Neural cell (in vitro differentiated cells): ENCODE measurements at regions not wholly inside any gene's neighbourhood (a gene's known extent, or its start where the extent isn't known, plus 50 kb on each side); places are given as distances from the start of the nearest gene placed in this dataset.

Experiments used
- H2AFZ ChIP-seq: fragments of 200-600, 300-800 bp; sonication (generic), shearing (Covaris generic); 2 replicates; pipeline ENCODE4 v1.6.0; 2014; ENCODE audit warnings: low read depth, mild to moderate bottlenecking, antibody characterized with exemption, low read length, moderate library complexity
- H3F3A ChIP-seq: fragments of 200-600 bp; shearing (Covaris generic); 2 replicates; pipeline ENCODE4 v1.6.1; 2016; ENCODE audit warnings: mild to moderate bottlenecking, moderate library complexity, mixed read lengths, antibody characterized with exemption, low read length; ENCODE audit not compliant: insufficient read depth, poor library complexity, severe bottlenecking
- H3K27ac ChIP-seq: fragments of 200-600, 300-800 bp; sonication (generic), shearing (Covaris generic); 2 replicates; pipeline ENCODE4 v1.5.1; 2014; ENCODE audit warnings: mild to moderate bottlenecking, low read length, moderate library complexity
- H3K27me3 ChIP-seq: fragments of 300-800, 200-600 bp; sonication (generic), shearing (Covaris generic); 2 replicates; pipeline ENCODE4 v1.6.0; 2014; ENCODE audit warnings: mild to moderate bottlenecking, low read depth, low read length, moderate library complexity; ENCODE audit not compliant: insufficient read depth
- H3K36me3 ChIP-seq: fragments of 300-800, 200-600 bp; sonication (generic), shearing (Covaris generic); 2 replicates; pipeline ENCODE4 v1.5.1; 2014; ENCODE audit warnings: mild to moderate bottlenecking, antibody characterized with exemption, low read length, moderate library complexity; ENCODE audit not compliant: insufficient read depth
- H3K4me2 ChIP-seq: fragments of 300-800, 200-600 bp; sonication (generic), shearing (Covaris generic); 2 replicates; pipeline ENCODE4 v1.6.0; 2014; ENCODE audit warnings: mild to moderate bottlenecking, low read length
- H3K4me3 ChIP-seq: fragments of 300-800, 200-600 bp; sonication (generic), shearing (Covaris generic); 2 replicates; pipeline ENCODE4 v1.5.1; 2014; ENCODE audit warnings: mild to moderate bottlenecking, low read length, moderate library complexity
- H3K79me2 ChIP-seq: fragments of 200-600 bp; shearing (Covaris generic); replicated peaks from 2 replicates; pipeline ENCODE4 v1.6.0; 2014; ENCODE audit warnings: mild to moderate bottlenecking, low read length, moderate library complexity; ENCODE audit not compliant: insufficient read depth
- H3K9ac ChIP-seq: fragments of 300-800, 200-600 bp; sonication (generic), shearing (Covaris generic); 2 replicates; pipeline ENCODE4 v1.6.1; 2016; ENCODE audit warnings: mild to moderate bottlenecking, low read length, mixed read lengths
- H3K9me2 ChIP-seq: fragments of 200-600 bp; shearing (Covaris generic); 2 replicates; pipeline ENCODE4 v1.6.1; 2016; ENCODE audit warnings: mild to moderate bottlenecking, low read length, mixed read lengths; ENCODE audit not compliant: insufficient read depth
- H3K9me3 ChIP-seq: fragments of 200-600, 300-800 bp; sonication (generic), shearing (Covaris generic); 2 replicates; pipeline ENCODE4 v1.6.1; 2016; ENCODE audit warnings: mild to moderate bottlenecking, mixed run types, low read length, moderate library complexity, mixed read lengths
- H4K20me1 ChIP-seq: fragments of 200-600 bp; shearing (Covaris generic); 2 replicates; pipeline ENCODE4 v1.6.1; 2016; ENCODE audit warnings: mild to moderate bottlenecking, mixed run types; ENCODE audit not compliant: insufficient read depth
- CTCF ChIP-seq: fragments of 450-650 bp; IDR thresholded peaks from 2 replicates; pipeline ENCODE4 v1.5.1; 2014; ENCODE audit warnings: antibody characterized with exemption, mild to moderate bottlenecking, moderate library complexity; ENCODE audit not compliant: poor library complexity, severe bottlenecking
- EP300 ChIP-seq: fragments of 450-650 bp; conservative IDR thresholded peaks from 2 replicates; pipeline ENCODE4 v1.6.1; 2014; ENCODE audit warnings: antibody characterized with exemption, mild to moderate bottlenecking, moderate library complexity; ENCODE audit not compliant: poor library complexity, severe bottlenecking
- EZH2 ChIP-seq: fragments of 200-600, 300-800 bp; shearing (Covaris generic), sonication (generic); IDR thresholded peaks from 2 replicates; pipeline ENCODE4 v1.6.1; 2014; ENCODE audit warnings: antibody characterized with exemption, low read length, borderline replicate concordance, mild to moderate bottlenecking; ENCODE audit not compliant: insufficient read depth, poor library complexity, severe bottlenecking
- MXI1 ChIP-seq: fragments of 450-650 bp; conservative IDR thresholded peaks from 2 replicates; pipeline ENCODE4 v1.6.1; 2014; ENCODE audit warnings: antibody characterized with exemption, mild to moderate bottlenecking; ENCODE audit not compliant: poor library complexity, severe bottlenecking
- POLR2AphosphoS5 ChIP-seq: IDR thresholded peaks from 2 replicates; pipeline ENCODE4 v1.6.1; 2012
- RAD21 ChIP-seq: fragments of 450-650 bp; conservative IDR thresholded peaks from 2 replicates; pipeline ENCODE4 v1.6.1; 2014; ENCODE audit warnings: antibody characterized with exemption, mild to moderate bottlenecking, moderate library complexity
- REST ChIP-seq: IDR thresholded peaks from 2 replicates; pipeline ENCODE4 v1.6.1; 2012; ENCODE audit warnings: borderline replicate concordance
- SMC3 ChIP-seq: fragments of 450-650 bp; conservative IDR thresholded peaks from 2 replicates; pipeline ENCODE4 v1.6.1; 2014; ENCODE audit warnings: antibody characterized with exemption, mild to moderate bottlenecking, moderate library complexity; ENCODE audit not compliant: poor library complexity
- TAF1 ChIP-seq: IDR thresholded peaks from 2 replicates; pipeline ENCODE4 v1.6.1; 2012; ENCODE audit warnings: low read depth

GRCh38 chr22:48187356-48187755, 1424.9 kb downstream of the TBC1D22A start:
- Histone ChIP-seq H3K36me3 (no peaks in the 10 kb centered on the region), H3K27ac (no peak overlapping the region), H2AFZ (no peak overlapping the region), H3F3A (no peaks in the 10 kb centered on the region), H3K27me3 (no peaks in the 10 kb centered on the region), H3K9me2 (no peaks in the 10 kb centered on the region), H3K4me3 (no peak overlapping the region), H3K9ac (no peak overlapping the region), H3K9me3 (no peaks in the 10 kb centered on the region), H4K20me1 (no peaks in the 10 kb centered on the region), H3K79me2 (no peaks in the 10 kb centered on the region), H3K4me2 (no peak overlapping the region)
- TF ChIP-seq TAF1: no peak
- TF ChIP-seq EZH2: no peak
- no peak for TF ChIP-seq MXI1
- TF ChIP-seq CTCF: no peak
- no peak for TF ChIP-seq POLR2AphosphoS5
- TF ChIP-seq REST: no peak
- no peak for TF ChIP-seq EP300
- no peak for TF ChIP-seq RAD21
- no peak for TF ChIP-seq SMC3

GRCh38 chr22:48186146-48186790, 1423.8 kb downstream of the TBC1D22A start:
- H3K36me3 ChIP-seq: no peaks in the 10 kb centered on the region
- no peak overlapping the region for H3K4me2 ChIP-seq
- H3K27me3 ChIP-seq: no peaks in the 10 kb centered on the region
- H3K79me2 ChIP-seq: no peaks in the 10 kb centered on the region
- no peaks in the 10 kb centered on the region for H3K9me2 ChIP-seq
- H2AFZ ChIP-seq: no peak overlapping the region
- TF ChIP-seq EP300 (no peak), REST (no peak), MXI1 (no peak), EZH2 (no peak), TAF1 (no peak), SMC3 (no peak), CTCF (no peak), RAD21 (no peak)
- H3K9me3 ChIP-seq: no peaks in the 10 kb centered on the region
- no peak overlapping the region for H3K27ac ChIP-seq
- no peak overlapping the region for H3K4me3 ChIP-seq
- no peaks in the 10 kb centered on the region for H4K20me1 ChIP-seq
- H3F3A ChIP-seq: no peaks in the 10 kb centered on the region
- H3K9ac ChIP-seq: no peak overlapping the region
